Activated CD4-positive, CD25-positive, alpha-beta regulatory T cell treated with anti-CD3 and anti-CD28 coated beads, Interleukin-2, amount 50 U/mL, for 24 hours (primary cell): ENCODE measurements at regions not wholly inside any gene's neighbourhood (a gene's known extent, or its start where the extent isn't known, plus 50 kb on each side); places are given as distances from the start of the nearest gene placed in this dataset.

Experiments used
- ATAC-seq, 2 donors: fragments of 150-1000 bp; cut with Tn5 transposase; one replicate each; pipeline ENCODE4 v1.10.0; 2021; ENCODE audit warnings: mild to moderate bottlenecking in 1 of 2, moderate library complexity in 1 of 2

GRCh38 chr2:149679286-149679685 lies 91.7 kb upstream of the MMADHC start:
- no peak for ATAC-seq

- no peak for ATAC-seq
These were observed 89.8 kb upstream of the MMADHC start for GRCh38 chr2:149677416-149677815.

- ATAC-seq, result no peak
These were observed 82.5 kb upstream of the MMADHC start for GRCh38 chr2:149670086-149670485.

DNA sequence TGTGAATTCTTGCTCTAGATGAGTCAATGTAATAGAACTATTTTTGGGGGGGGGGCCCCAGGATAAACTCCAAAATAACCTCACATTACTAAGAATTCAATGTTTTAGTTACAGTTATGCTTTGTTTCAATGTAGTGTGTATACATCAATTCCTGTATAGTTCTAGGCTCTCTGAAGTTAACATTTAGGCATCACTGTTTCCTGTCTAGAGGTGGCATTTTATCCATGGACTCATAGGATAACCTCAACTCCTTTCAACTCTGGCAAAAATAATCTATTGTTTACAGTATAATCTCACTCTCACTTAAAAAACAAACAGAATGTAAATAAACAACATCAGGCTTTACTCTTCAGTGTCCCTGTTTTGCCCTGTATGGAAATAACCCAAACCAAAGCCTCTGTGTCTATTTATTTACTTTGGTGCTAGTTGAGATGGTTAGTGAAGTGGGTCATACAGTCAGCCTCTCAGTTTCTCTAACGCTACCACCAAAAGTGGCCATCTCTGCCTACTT lies 79.3 kb upstream of the MMADHC start:
- no peak for ATAC-seq

DNA sequence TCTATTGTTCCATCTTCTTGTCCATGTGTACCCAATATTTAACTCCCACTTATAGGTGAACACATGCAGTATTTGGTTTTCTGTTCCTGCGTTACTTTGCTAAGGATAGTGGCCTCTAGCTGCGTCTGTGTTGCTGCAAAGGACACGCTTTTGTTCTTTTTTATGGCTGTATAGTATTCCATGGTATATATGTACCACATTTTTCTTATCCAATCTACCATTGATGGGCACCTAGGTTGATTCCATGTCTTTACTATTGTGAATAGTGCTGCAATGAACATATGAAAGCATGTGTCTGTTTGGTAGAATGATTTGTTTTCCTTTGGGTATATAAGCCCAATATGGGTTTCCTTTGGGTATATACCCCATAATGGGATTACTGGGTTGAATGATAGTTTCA lies 77.3 kb upstream of the MMADHC start:
- no peak for ATAC-seq

DNA sequence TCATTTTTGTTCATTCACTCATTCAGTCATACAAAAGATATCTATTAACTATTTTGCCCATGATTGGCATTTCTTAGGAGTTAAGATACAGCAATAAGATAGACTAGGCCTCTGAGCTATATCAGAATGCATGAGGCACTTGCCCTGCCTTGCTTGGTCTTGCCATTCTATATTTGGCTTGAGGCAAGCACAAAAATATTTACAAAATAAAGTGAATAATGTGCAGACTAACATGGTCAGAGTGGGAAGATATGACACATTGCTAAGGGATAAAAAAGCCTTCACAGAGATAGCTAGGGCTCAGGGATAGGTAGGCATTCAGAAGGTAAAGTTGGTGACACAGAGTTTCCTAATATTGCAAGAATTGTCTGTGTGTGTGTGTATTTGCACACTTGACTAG lies 75.0 kb upstream of the MMADHC start:
- no peak for ATAC-seq

- ATAC-seq, result no peak
These were observed 74.3 kb upstream of the MMADHC start for GRCh38 chr2:149661844-149662243.

GRCh38 chr2:149658553-149658952 lies 71.0 kb upstream of the MMADHC start:
- no peak for ATAC-seq

DNA sequence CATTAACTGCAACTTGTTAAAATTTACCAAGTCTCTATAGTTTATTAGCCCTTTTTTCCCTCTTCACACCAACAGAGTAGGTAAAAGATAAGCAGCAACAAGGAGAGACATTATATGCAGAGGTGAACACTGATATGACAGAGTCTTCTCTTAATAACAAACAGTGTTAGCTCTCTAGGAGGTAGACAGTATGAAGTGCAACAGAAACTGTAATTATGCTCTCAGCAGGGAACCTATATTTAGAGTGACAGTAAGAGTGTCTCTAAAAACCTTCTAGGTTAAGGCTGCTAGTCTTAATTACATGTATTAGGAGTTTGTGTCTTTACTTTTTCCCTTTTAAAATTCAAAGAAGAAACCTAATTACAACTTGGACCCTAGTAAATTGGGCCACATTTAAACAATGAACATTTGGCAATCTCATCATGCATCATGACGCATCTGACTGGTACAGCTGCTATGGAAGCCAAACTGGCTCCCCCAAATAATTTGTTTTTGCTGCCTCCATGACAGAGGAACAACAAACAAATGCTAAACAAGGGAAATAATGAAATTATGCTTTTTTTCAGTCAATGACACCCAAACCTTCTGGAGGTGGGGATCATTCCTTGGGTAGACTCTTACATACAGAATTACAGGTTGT lies 69.9 kb upstream of the MMADHC start:
- no peak for ATAC-seq

GRCh38 chr2:149656996-149657395 lies 69.4 kb upstream of the MMADHC start:
- ATAC-seq, result no peak

GRCh38 chr2:149653831-149654445 lies 66.4 kb upstream of the MMADHC start:
- no peak for ATAC-seq

DNA sequence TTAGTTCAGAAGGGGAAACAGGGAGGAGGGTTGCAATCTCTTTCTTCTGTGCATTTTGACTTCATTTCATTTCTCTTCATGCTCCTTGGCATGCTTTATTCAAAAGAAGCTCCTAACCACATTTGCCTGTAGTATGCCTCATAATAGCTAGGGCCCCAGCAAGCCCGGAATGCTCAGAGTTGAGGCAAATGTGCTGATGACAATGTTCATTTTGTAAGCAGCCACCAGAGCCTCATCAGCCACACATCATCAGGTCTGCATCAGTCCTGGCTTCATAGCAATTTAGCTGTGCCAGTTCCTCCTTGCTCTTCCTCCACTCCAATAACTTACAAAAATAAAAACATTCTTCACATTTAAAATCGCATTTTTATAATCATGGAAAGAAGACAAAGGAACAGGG lies 65.4 kb upstream of the MMADHC start:
- ATAC-seq, result no peak

DNA sequence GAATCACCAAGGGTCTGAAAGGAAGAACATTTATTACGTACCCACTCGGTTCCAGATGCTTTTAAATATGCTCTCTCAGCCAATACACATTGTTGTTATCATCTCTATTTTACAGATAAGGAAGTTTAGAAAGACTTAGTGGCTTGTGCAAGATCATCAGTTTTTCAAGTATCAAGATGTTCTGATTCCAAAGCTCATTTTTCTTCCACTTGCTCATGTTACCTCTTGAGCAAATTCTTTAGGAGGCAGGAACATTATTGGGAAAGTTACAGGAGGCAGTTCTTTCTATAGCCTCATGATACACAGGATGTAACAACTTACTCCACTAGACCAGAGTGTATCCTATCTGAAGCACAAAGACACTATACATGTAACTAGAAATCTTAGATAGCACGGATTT lies 65.0 kb upstream of the MMADHC start:
- ATAC-seq, result no peak

- ATAC-seq, result no peak
These were observed 63.7 kb upstream of the MMADHC start for GRCh38 chr2:149651229-149651628.

DNA sequence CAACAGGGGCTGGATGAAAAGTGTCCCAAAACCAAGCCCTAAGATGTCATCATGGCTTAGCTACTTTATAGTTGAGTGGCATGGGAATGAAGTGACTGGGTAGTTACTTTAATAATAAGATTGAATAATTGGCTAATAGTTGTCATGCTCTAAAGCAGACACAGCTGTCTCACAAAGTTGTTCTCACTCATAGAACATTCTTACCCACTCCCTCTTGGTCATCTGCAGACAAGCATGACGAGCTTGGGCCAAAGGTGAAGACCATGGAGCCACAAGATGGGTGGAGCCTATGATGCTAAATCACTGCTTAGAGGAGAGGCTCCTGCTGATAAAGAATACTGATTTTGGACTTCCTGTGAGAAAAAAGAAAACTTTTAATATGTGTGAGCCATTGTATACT lies 62.4 kb upstream of the MMADHC start:
- ATAC-seq, result no peak

GRCh38 chr2:149648282-149649030 lies 60.9 kb upstream of the MMADHC start:
- ATAC-seq, result no peak

DNA sequence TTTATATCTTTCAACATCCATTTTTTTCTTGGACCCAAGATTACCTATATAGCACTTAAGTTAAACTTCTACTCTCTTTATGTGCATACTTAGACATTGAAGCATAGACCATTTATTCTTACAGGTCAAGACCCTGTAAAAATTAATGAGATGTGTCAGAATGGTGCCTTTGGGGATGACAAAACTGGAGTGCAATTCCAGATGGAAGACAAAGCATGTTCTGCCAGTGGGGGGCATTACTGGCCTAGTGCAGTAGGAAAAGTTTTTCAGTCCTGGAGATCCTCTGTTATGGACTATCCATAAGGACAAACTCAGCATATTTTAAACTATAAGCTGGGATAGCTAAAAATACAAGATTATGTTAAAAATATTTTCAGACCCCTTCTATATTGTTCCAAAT lies 57.8 kb upstream of the MMADHC start:
- no peak for ATAC-seq
